GM23338 (cell line): ENCODE measurements at regions not wholly inside any gene's neighbourhood (a gene's known extent, or its start where the extent isn't known, plus 50 kb on each side); places are given as distances from the start of the nearest gene placed in this dataset.

ENCODE experiments used
- ATAC-seq: fragments of 200-7000 bp; cut with Tn5 transposase; 3 replicates; pipeline ENCODE4 v1.9.1; 2020
- DNase-seq: peaks from one replicate; pipeline ENCODE4 v3.0.0-alpha.2; 2015; ENCODE audit warnings: low spot score
- H2AFZ ChIP-seq: fragments of 200-600 bp; sonication (generic); 2 replicates; pipeline ENCODE4 v1.8.0; 2016; ENCODE audit warnings: antibody characterized with exemption, mild to moderate bottlenecking, moderate library complexity
- H3F3A ChIP-seq: fragments of 200-600 bp; sonication (generic); replicated peaks from 2 replicates; pipeline ENCODE4 v1.8.0; 2017; ENCODE audit warnings: antibody characterized with exemption, mixed run types, low read depth
- H3K27ac ChIP-seq: fragments of 200-600 bp; sonication (generic); 2 replicates; pipeline ENCODE4 v1.6.1; 2016; ENCODE audit warnings: low read depth
- H3K27me3 ChIP-seq: fragments of 200-600 bp; sonication (generic); 2 replicates; pipeline ENCODE4 v1.8.0; 2016; ENCODE audit warnings: mild to moderate bottlenecking, mixed run types, moderate library complexity; ENCODE audit not compliant: insufficient read depth
- H3K36me3 ChIP-seq: fragments of 200-600 bp; sonication (generic); 2 replicates; pipeline ENCODE4 v1.8.0; 2016; ENCODE audit warnings: mild to moderate bottlenecking; ENCODE audit not compliant: insufficient read depth
- H3K4me1 ChIP-seq: fragments of 200-600 bp; sonication (generic); 2 replicates; pipeline ENCODE4 v1.8.0; 2016; ENCODE audit warnings: mild to moderate bottlenecking, moderate library complexity; ENCODE audit not compliant: insufficient read depth
- H3K4me2 ChIP-seq: fragments of 200-600 bp; sonication (generic); 2 replicates; pipeline ENCODE4 v1.7.1; 2017; ENCODE audit warnings: mixed run types
- H3K4me3 ChIP-seq: fragments of 200-600 bp; sonication (generic); 2 replicates; pipeline ENCODE4 v1.6.1; 2016; ENCODE audit warnings: mixed run types
- H3K79me2 ChIP-seq: fragments of 200-600 bp; sonication (generic); replicated peaks from 2 replicates; pipeline ENCODE4 v1.8.0; 2017; ENCODE audit warnings: mild to moderate bottlenecking; ENCODE audit not compliant: insufficient read depth
- H3K9me2 ChIP-seq: fragments of 200-600 bp; sonication (generic); 2 replicates; pipeline ENCODE4 v1.8.0; 2017; ENCODE audit not compliant: insufficient read depth
- H4K20me1 ChIP-seq: fragments of 200-600 bp; sonication (generic); replicated peaks from 2 replicates; pipeline ENCODE4 v1.8.0; 2017; ENCODE audit warnings: mild to moderate bottlenecking; ENCODE audit not compliant: insufficient read depth
- H3K27ac Mint-ChIP-seq: 2 replicates; pipeline ENCODE4 v1.8.0; 2020; ENCODE audit warnings: inconsistent platforms, mild to moderate bottlenecking, moderate library complexity, mixed read lengths
- H3K27me3 Mint-ChIP-seq: 3 replicates; pipeline ENCODE4 v1.8.0; 2022; ENCODE audit warnings: low read depth, mild to moderate bottlenecking, moderate library complexity, mixed read lengths, inconsistent platforms; ENCODE audit not compliant: insufficient read depth, poor library complexity
- H3K36me3 Mint-ChIP-seq: 3 replicates; pipeline ENCODE4 v1.8.0; 2021; ENCODE audit warnings: low read depth, mild to moderate bottlenecking, inconsistent platforms, moderate library complexity, mixed read lengths
- H3K4me1 Mint-ChIP-seq: 3 replicates; pipeline ENCODE4 v1.8.0; 2020; ENCODE audit warnings: mild to moderate bottlenecking, inconsistent platforms, mixed read lengths
- H3K4me3 Mint-ChIP-seq: 3 replicates; pipeline ENCODE4 v1.8.0; 2021; ENCODE audit warnings: moderate library complexity, mild to moderate bottlenecking, inconsistent platforms, mixed read lengths
- H3K9me3 Mint-ChIP-seq: 3 replicates; pipeline ENCODE4 v1.8.0; 2020; ENCODE audit warnings: moderate library complexity, mild to moderate bottlenecking, inconsistent platforms, mixed read lengths
- CREB1 ChIP-seq: fragments of 250-450 bp; sonication (Bioruptor Pico); IDR thresholded peaks from 2 replicates; pipeline ENCODE4 v1.5.0; 2020; ENCODE audit warnings: low read depth, mild to moderate bottlenecking, moderate library complexity
- CTCF ChIP-seq, 2 experiments: fragments of 200-600 bp in 1 of 2; sonication (generic) in 1 of 2; conservative IDR thresholded peaks; 2 replicates each; pipeline versions ENCODE4 v1.5.1 to v1.6.1; 2016 to 2017; ENCODE audit warnings: antibody characterized with exemption in 2 of 2, low read depth in 2 of 2, mild to moderate bottlenecking in 2 of 2, moderate library complexity in 1 of 2
- ETS1 ChIP-seq: IDR thresholded peaks from 2 replicates; pipeline ENCODE4 v1.6.1; 2016; ENCODE audit warnings: antibody characterized with exemption
- EZH2 ChIP-seq: fragments of 200-600 bp; sonication (generic); IDR thresholded peaks from one replicate; pipeline ENCODE4 v1.8.0; 2017; ENCODE audit warnings: antibody characterized with exemption, mild to moderate bottlenecking, low read depth; ENCODE audit not compliant: unreplicated experiment
- EZH2phosphoT487 ChIP-seq: fragments of 200-600 bp; sonication (generic); IDR thresholded peaks from one replicate; pipeline ENCODE4 v1.8.1; 2018; ENCODE audit warnings: antibody characterized with exemption; ENCODE audit not compliant: unreplicated experiment
- JUNB ChIP-seq: IDR thresholded peaks from one replicate; pipeline ENCODE4 v1.6.1; 2016; ENCODE audit warnings: antibody characterized with exemption; ENCODE audit not compliant: unreplicated experiment
- NANOG ChIP-seq: IDR thresholded peaks from 2 replicates; pipeline ENCODE4 v1.6.1; 2016; ENCODE audit warnings: antibody characterized with exemption, borderline replicate concordance
- POLR2AphosphoS5 ChIP-seq: IDR thresholded peaks from 2 replicates; pipeline ENCODE4 v1.6.1; 2016; ENCODE audit warnings: antibody characterized with exemption, low read depth
- REST ChIP-seq: IDR thresholded peaks from one replicate; pipeline ENCODE4 v1.6.1; 2018; ENCODE audit warnings: antibody characterized with exemption; ENCODE audit not compliant: unreplicated experiment
- STAT1 ChIP-seq: IDR thresholded peaks from one replicate; pipeline ENCODE4 v1.6.1; 2016; ENCODE audit warnings: antibody characterized with exemption; ENCODE audit not compliant: unreplicated experiment
- ZNF114 ChIP-seq: fragments of 250-450 bp; sonication (Bioruptor Pico); IDR thresholded peaks from 2 replicates; pipeline ENCODE4 v1.5.0; 2020; ENCODE audit warnings: mild to moderate bottlenecking, moderate library complexity
- ZNF331 ChIP-seq: fragments of 250-450 bp; sonication (Bioruptor Pico); IDR thresholded peaks from 2 replicates; pipeline ENCODE4 v1.5.0; 2020; ENCODE audit warnings: low read depth, mild to moderate bottlenecking, moderate library complexity
- ZNF462 ChIP-seq: fragments of 250-450 bp; sonication (Bioruptor Pico); IDR thresholded peaks from 2 replicates; pipeline ENCODE4 v1.5.0; 2020; ENCODE audit warnings: mild to moderate bottlenecking, moderate library complexity

- Histone ChIP-seq H3F3A (no peaks in the 10 kb centered on the region), H4K20me1 (no peaks in the 10 kb centered on the region), H3K79me2 (no peaks in the 10 kb centered on the region), H3K4me1 (no peaks in the 10 kb centered on the region), H3K36me3 (no peaks in the 10 kb centered on the region), H2AFZ (no peak overlapping the region), H3K4me2 (no peak overlapping the region), H3K9me2 (no peaks in the 10 kb centered on the region), H3K27ac (no peak overlapping the region), H3K27me3 (no peaks in the 10 kb centered on the region), H3K4me3 (no peak overlapping the region)
- TF ChIP-seq JUNB (no peak), ETS1 (no peak), ZNF331 (CRISPR knock-in tag) (no peak), ZNF462 (no peak), EZH2phosphoT487 (no peak), REST (no peak), EZH2 (no peak), POLR2AphosphoS5 (no peak), NANOG (no peak), ZNF114 (CRISPR knock-in tag) (no peak), CREB1 (no peak), STAT1 (no peak), CTCF (conservative IDR thresholded peaks at IDR 0.05; ENCODE audit: low read depth in 2 of 2) (no peak)
- ATAC-seq (no peak), DNase-seq (no peak)
- no peak overlapping the region for H3K4me3 Mint-ChIP-seq
- H3K4me1 Mint-ChIP-seq, result no peaks in the 10 kb centered on the region
- H3K9me3 Mint-ChIP-seq, result no peaks in the 10 kb centered on the region
- peaks cover 5% of the 10 kb centered on the region for H3K27me3 Mint-ChIP-seq
- no peaks in the 10 kb centered on the region for H3K36me3 Mint-ChIP-seq
- no peak overlapping the region for H3K27ac Mint-ChIP-seq
Observed at GRCh38 chr6:1145768-1146218, 166.1 kb upstream of the FOXQ1 start.
